ENCODE measurements at regions not wholly inside any gene's neighbourhood (a gene's known extent, or its start where the extent isn't known, plus 50 kb on each side); places are given as distances from the start of the nearest gene placed in this dataset.
A peak's percentile ranks its signal among the peaks of the same experiment; 100 is the strongest.
"Not testable (repeated sequence)": the region's sequence is repeated elsewhere in the genome, so short reads cannot be mapped to it uniquely, and the experiment has no call there.

DNA sequence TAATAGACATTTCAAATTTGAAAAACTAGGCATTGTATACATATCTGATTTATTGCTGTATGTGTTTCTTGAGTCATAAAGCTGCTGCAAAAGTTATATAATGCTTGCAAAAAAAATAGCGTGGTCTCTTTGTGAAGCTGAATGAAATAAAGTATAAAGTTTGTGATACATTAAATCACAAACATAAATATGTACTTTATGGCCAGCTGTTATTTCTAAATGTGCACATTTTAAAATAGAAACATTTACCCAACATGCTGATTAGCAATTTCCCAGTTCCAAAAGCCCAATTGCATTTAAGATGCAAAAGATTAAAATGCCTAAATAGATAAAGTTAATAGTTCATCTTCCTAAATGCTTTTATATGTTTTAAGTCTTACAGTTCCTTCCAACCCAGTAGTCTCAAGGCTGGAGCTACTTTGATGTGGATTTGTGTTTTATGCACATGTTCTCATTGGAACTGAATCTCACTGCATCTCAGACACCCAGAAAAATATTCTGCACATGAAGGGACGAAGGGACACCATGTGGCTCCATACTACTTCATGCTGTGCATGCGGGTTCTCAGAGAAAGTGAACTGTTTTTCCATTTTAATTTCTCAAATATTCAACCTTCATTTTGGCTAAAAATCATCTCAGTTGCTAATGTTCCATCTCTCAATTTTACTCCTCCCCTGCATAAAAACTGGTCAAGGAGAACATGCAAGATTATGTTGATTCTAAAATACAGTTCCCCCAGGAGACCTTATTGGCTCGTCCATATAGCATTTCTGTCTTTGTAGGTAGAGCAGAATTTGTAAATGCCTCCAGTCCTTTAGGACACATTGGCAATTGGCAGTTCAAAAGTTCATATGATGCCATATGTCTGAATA is 304.6 kb downstream of the MTX2 start:
- H3K36me3 ChIP-seq (ENCODE audit: insufficient read depth, low read length), result no peaks in the 10 kb centered on the region
- no peaks in the 10 kb centered on the region for H3K27me3 ChIP-seq (ENCODE audit: insufficient read depth, low read length)
- no peak overlapping the region for H2AFZ ChIP-seq (ENCODE audit: low read length, unreplicated experiment)
- H3K4me1 ChIP-seq (ENCODE audit: control insufficient read depth, insufficient read depth, low read length, unreplicated experiment), result no peaks in the 10 kb centered on the region
- H3K4me3 ChIP-seq (ENCODE audit: low read depth, low read length), result no peak overlapping the region
- H3K79me2 ChIP-seq (ENCODE audit: control insufficient read depth, insufficient read depth, low read length, unreplicated experiment), result no peaks in the 10 kb centered on the region
- H3K27ac ChIP-seq (ENCODE audit: low read depth, low read length), result no peak overlapping the region

DNA sequence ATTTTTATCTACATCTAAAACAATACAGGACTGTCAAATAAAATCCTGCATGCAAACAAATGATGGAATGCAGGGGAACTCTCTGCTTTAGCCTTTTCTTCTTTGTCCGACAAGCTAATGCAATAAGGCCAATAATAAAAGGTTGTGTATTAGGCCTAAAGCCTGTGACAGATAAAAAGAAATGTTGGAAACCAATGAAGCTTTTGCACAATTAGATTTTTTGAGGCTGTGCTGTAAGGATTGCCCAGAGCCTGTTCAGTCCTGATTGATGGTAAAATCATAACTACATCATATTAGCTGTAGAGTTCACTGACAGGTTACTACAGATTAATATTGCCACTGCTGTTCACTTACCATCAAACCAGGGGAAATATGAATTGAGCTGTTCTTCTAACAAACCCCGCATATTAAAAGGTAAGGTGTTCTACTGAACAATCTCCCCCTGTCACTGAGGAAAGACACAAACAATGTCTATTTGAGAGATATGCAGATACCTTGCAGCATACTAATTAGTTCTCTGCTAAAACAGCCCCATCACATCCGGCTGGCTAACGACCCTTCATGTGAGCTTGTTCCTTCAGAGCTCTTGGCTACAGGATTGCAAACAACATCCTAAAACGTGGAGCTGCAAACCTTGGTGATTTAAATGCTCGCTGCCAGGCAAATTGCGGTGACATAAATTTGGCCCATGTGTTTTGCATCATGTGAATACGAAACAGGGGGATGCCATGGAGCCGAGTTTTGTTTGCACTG is 305.4 kb downstream of the MTX2 start:
- Histone ChIP-seq H2AFZ (ENCODE audit: low read length, unreplicated experiment) (no peak overlapping the region), H3K79me2 (ENCODE audit: control insufficient read depth, insufficient read depth, low read length, unreplicated experiment) (no peaks in the 10 kb centered on the region), H3K27ac (ENCODE audit: low read depth, low read length) (no peak overlapping the region), H3K27me3 (ENCODE audit: insufficient read depth, low read length) (no peaks in the 10 kb centered on the region), H3K36me3 (ENCODE audit: insufficient read depth, low read length) (no peaks in the 10 kb centered on the region), H3K4me3 (ENCODE audit: low read depth, low read length) (no peak overlapping the region), H3K4me1 (ENCODE audit: control insufficient read depth, insufficient read depth, low read length, unreplicated experiment) (no peaks in the 10 kb centered on the region)

DNA sequence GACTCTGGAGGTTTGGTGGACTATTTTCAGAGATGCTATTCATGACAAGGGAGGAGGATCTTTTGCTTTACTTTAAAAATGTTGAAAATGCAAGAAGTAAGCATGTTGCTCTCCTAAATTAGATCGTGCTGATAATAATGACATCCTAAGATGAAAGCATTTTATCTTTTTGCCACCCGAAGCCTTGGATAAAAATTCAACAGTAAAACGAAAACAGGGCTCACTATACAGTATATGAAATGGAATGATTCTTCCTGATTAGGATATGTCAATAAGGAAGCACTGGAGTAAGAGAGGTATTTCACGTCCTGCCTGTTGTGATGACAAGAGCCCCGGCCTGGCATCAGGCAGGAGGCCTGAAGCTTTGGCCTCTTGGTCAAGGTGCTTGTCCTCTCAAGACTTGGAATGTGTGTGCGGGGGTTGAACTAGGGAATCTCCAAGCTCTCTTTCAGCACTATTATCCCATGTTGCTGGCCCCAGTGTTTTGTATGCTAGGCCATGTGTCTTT is 306.0 kb downstream of the MTX2 start:
- Histone ChIP-seq H2AFZ (ENCODE audit: low read length, unreplicated experiment) (no peak overlapping the region), H3K27me3 (ENCODE audit: insufficient read depth, low read length) (no peaks in the 10 kb centered on the region), H3K79me2 (ENCODE audit: control insufficient read depth, insufficient read depth, low read length, unreplicated experiment) (no peaks in the 10 kb centered on the region), H3K4me1 (ENCODE audit: control insufficient read depth, insufficient read depth, low read length, unreplicated experiment) (no peaks in the 10 kb centered on the region), H3K36me3 (ENCODE audit: insufficient read depth, low read length) (no peaks in the 10 kb centered on the region), H3K27ac (ENCODE audit: low read depth, low read length) (no peak overlapping the region), H3K4me3 (ENCODE audit: low read depth, low read length) (no peak overlapping the region)

DNA sequence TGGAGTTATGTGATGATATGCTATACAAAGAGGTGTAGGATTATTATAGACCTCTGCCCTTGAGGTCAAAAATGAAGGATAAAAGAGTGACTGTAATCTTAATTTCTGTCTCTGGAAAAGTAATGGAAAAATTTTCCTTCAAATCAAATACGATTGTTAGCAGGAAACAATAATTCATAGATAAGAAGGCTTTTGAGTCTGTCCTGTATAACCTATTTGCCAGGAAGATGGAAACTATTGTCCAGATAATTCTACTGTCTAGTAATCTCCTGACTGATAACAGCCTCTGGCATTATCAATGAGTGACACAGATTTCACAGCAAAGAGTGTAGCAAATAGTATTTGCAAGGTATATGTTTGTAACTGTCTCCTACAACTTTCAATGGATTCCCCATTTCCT is 307.8 kb downstream of the MTX2 start:
- no peaks in the 10 kb centered on the region for H3K27me3 ChIP-seq (ENCODE audit: insufficient read depth, low read length)
- no peak overlapping the region for H2AFZ ChIP-seq (ENCODE audit: low read length, unreplicated experiment)
- H3K36me3 ChIP-seq (ENCODE audit: insufficient read depth, low read length), result no peaks in the 10 kb centered on the region
- no peak overlapping the region for H3K27ac ChIP-seq (ENCODE audit: low read depth, low read length)
- H3K79me2 ChIP-seq (ENCODE audit: control insufficient read depth, insufficient read depth, low read length, unreplicated experiment), result no peaks in the 10 kb centered on the region
- no peaks in the 10 kb centered on the region for H3K4me1 ChIP-seq (ENCODE audit: control insufficient read depth, insufficient read depth, low read length, unreplicated experiment)
- H3K4me3 ChIP-seq (ENCODE audit: low read depth, low read length), result no peak overlapping the region

DNA sequence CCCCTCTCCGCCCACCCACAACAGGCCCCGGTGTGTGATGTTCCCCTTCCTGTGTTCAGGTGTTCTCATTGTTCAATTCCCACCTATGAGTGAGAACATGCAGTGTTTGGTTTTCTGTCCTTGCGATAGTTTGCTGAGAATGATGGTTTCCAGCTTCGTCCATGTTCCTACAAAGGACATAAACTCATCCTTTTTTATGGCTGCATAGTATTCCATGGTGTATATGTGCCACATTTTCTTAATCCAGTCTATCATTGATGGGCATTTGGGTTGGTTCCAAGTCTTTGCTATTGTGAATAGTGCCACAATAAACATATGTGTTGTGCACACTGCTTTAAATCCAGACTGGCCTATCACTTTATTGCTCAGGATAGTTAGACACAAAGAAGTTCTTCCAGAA is 309.1 kb downstream of the MTX2 start:
- not testable (repeated sequence) for H3K4me1 ChIP-seq (ENCODE audit: control insufficient read depth, insufficient read depth, low read length, unreplicated experiment); H3K79me2 ChIP-seq (ENCODE audit: control insufficient read depth, insufficient read depth, low read length, unreplicated experiment); H3K36me3 ChIP-seq (ENCODE audit: insufficient read depth, low read length); H2AFZ ChIP-seq (ENCODE audit: low read length, unreplicated experiment); H3K4me3 ChIP-seq (ENCODE audit: low read depth, low read length); H3K27me3 ChIP-seq (ENCODE audit: insufficient read depth, low read length); H3K27ac ChIP-seq (ENCODE audit: low read depth, low read length)

DNA sequence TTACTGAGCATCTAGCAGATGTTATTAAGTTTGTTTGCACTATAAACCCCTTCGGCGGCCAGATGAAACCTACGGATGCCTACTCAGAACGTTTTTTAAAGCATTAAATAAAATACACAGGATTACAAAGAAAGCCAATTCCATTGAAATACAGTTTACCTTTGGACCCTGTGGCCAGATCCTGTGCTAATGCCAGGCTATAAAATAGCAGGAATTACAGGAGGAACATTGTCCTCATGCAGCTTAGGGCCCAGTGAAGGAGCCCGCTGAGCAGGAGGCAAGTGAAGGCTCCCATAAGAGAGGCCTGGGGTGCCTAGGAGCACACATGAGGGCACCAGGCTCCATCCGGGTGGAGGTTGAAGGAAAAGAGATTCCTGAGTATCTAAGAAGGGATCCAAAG is 310.4 kb downstream of the MTX2 start:
- H3K27me3 ChIP-seq (ENCODE audit: insufficient read depth, low read length), result no peaks in the 10 kb centered on the region
- H3K4me3 ChIP-seq (ENCODE audit: low read depth, low read length), result no peak overlapping the region
- H2AFZ ChIP-seq (ENCODE audit: low read length, unreplicated experiment), result no peak overlapping the region
- no peaks in the 10 kb centered on the region for H3K36me3 ChIP-seq (ENCODE audit: insufficient read depth, low read length)
- no peak overlapping the region for H3K27ac ChIP-seq (ENCODE audit: low read depth, low read length)
- H3K79me2 ChIP-seq (ENCODE audit: control insufficient read depth, insufficient read depth, low read length, unreplicated experiment), result no peaks in the 10 kb centered on the region
- H3K4me1 ChIP-seq (ENCODE audit: control insufficient read depth, insufficient read depth, low read length, unreplicated experiment), result peaks cover 21% of the 10 kb centered on the region

DNA sequence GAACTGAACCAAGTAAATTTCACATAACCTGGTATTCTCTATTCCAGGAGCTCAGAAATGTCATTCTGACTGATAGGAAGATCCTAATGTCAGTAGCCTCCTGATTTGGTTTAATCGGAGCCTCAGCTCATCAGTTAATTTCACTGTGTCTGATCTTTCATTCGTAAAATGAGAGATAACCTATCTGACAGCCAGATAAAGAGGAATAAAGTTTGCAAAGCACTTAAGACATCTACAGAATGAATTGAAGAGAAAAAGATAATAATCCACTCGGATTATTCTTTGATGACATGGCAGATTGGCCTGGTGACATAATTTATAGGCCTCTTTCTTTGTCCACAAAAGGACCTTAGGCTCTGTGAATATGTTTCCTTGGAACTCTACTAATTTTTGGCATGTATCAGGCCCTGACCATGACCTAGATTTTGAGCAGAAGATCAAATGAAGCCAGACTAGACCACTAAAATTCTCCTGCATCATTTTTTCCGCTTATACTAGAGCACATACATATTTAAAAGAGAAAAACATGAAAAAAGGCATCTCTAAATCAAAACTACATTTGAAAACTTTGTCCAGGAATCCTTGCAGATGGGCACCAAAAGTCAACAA is 312.4 kb downstream of the MTX2 start:
- Histone ChIP-seq H3K27ac (ENCODE audit: low read depth, low read length) (no peak overlapping the region), H3K4me1 (ENCODE audit: control insufficient read depth, insufficient read depth, low read length, unreplicated experiment) (peaks cover 21% of the 10 kb centered on the region), H3K79me2 (ENCODE audit: control insufficient read depth, insufficient read depth, low read length, unreplicated experiment) (no peaks in the 10 kb centered on the region), H3K27me3 (ENCODE audit: insufficient read depth, low read length) (no peaks in the 10 kb centered on the region), H2AFZ (ENCODE audit: low read length, unreplicated experiment) (no peak overlapping the region), H3K4me3 (ENCODE audit: low read depth, low read length) (no peak overlapping the region), H3K36me3 (ENCODE audit: insufficient read depth, low read length) (no peaks in the 10 kb centered on the region)

DNA sequence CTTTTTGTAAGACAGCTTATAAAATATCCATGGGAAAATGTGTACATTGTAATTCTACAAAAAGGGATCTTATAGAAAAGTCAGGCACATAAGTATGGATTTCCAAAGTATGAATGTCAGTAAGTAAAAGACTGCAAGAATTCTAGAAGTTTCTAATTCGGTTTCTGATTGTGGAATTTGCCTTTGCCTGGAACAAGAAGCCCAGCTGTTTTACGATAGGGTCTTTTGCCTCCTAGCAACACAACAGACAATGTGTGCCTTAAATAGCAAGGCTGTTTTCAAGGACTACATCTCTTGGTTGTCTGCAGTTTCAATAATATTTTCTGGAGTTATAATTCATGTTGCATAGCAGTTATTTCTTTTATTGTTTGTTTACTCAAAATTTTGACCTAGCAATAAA is 312.9 kb downstream of the MTX2 start:
- H3K27ac ChIP-seq (ENCODE audit: low read depth, low read length), result no peak overlapping the region
- no peak overlapping the region for H3K4me3 ChIP-seq (ENCODE audit: low read depth, low read length)
- no peaks in the 10 kb centered on the region for H3K27me3 ChIP-seq (ENCODE audit: insufficient read depth, low read length)
- peaks cover 21% of the 10 kb centered on the region for H3K4me1 ChIP-seq (ENCODE audit: control insufficient read depth, insufficient read depth, low read length, unreplicated experiment)
- no peaks in the 10 kb centered on the region for H3K36me3 ChIP-seq (ENCODE audit: insufficient read depth, low read length)
- no peak overlapping the region for H2AFZ ChIP-seq (ENCODE audit: low read length, unreplicated experiment)
- H3K79me2 ChIP-seq (ENCODE audit: control insufficient read depth, insufficient read depth, low read length, unreplicated experiment), result no peaks in the 10 kb centered on the region

DNA sequence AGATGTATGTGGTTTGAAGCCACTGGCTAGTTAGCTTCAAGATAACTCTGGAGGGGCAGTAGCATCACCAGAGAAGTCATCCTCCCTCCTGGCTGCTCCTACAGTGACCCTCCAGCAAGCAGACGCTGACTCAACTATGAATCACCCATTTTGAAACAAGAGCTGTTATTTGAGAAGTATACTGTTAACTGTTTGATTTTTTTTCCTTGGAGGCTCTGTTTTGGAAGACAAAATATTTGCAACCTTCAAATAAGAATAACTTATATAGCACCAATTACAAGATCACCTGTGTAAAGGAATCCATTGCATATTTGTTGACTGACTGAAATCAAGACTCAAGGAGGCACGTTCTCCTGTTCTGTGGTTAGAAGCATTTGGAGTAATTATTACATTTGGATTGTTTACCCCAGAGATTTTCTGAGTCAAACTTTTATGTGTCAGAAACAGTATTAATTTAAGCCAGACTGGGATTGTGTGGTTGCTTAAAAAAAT is 313.8 kb downstream of the MTX2 start:
- H3K79me2 ChIP-seq (ENCODE audit: control insufficient read depth, insufficient read depth, low read length, unreplicated experiment), result no peaks in the 10 kb centered on the region
- H3K4me3 ChIP-seq (ENCODE audit: low read depth, low read length), result peak overlapping the region; percentile 54
- H3K27ac ChIP-seq (ENCODE audit: low read depth, low read length), result peak overlapping the region; percentile 77
- peaks cover 21% of the 10 kb centered on the region for H3K4me1 ChIP-seq (ENCODE audit: control insufficient read depth, insufficient read depth, low read length, unreplicated experiment)
- H3K36me3 ChIP-seq (ENCODE audit: insufficient read depth, low read length), result no peaks in the 10 kb centered on the region
- no peaks in the 10 kb centered on the region for H3K27me3 ChIP-seq (ENCODE audit: insufficient read depth, low read length)
- H2AFZ ChIP-seq (ENCODE audit: low read length, unreplicated experiment), result peak overlapping the region; percentile 28

DNA sequence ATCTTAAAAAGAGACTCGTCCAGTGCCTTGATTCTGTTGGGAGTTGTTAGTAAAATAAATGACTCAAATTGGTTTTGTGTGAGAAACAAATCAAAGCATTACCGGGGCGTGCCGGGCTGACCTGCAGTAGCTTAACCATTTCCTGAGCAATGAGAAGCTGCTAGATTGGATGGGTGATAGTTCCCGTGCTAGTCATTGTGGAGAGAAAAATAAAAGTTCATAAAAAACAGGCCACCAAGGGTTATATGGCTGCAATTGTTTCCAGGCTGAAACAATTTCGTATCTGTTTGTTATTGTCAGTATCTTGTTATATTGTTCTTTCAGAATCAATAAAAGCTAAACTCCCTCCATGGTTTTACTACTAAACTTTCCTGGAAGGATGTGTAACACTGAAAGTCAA is 314.4 kb downstream of the MTX2 start:
- peak overlapping the region; percentile 54 for H3K4me3 ChIP-seq (ENCODE audit: low read depth, low read length)
- peak overlapping the region; percentile 28 for H2AFZ ChIP-seq (ENCODE audit: low read length, unreplicated experiment)

More for the DNA sequence above, 314.4 kb downstream of the MTX2 start:
- H3K27ac ChIP-seq (ENCODE audit: low read depth, low read length), result peak overlapping the region; percentile 77
- no peaks in the 10 kb centered on the region for H3K27me3 ChIP-seq (ENCODE audit: insufficient read depth, low read length)
- H3K36me3 ChIP-seq (ENCODE audit: insufficient read depth, low read length), result no peaks in the 10 kb centered on the region
- H3K79me2 ChIP-seq (ENCODE audit: control insufficient read depth, insufficient read depth, low read length, unreplicated experiment), result no peaks in the 10 kb centered on the region
- peaks cover 21% of the 10 kb centered on the region for H3K4me1 ChIP-seq (ENCODE audit: control insufficient read depth, insufficient read depth, low read length, unreplicated experiment)

Measured in ACC112 (cell line).